Stimulated activated CD4-positive, alpha-beta T cell treated with anti-CD3 and anti-CD28 coated beads, Interleukin-2, amount 100 ng/mL, for 48 hours (primary cell): ENCODE measurements at regions not wholly inside any gene's neighbourhood (a gene's known extent, or its start where the extent isn't known, plus 50 kb on each side); places are given as distances from the start of the nearest gene placed in this dataset.

Experiments
- DNase-seq, 2 donors: peaks; one replicate each; pipeline ENCODE4 v3.0.0-alpha.2; 2020

DNA sequence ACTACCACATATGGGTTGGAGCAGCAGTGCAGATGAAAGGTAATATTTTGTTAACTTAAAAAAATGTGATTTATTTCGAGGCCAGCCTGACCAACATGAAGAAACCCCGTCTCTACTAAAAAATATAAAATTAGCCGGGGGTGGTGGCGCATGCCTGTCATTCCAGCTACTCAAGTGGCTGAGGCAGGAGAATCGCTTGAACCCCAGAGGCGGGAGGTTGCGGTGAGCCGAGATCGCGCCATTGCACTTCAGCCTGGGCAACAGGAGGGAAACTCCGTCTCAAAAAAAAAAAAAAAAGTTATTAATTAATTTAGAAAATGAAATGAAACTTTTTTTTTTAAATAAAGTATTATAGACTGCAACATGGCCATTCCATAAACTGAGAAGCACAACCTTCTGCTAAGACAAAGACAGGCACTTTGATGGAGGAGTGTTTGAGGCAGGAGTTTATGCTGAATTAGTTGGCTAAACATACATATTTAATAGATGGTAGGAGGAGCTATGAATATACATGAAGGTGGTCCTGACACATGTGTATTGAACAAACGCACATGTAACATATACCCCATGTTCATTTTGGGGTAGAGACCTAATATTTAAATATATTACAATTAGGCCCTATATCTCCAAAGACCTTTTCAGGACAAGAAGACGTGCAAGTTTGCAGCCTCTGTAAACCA, 1485.3 kb upstream of the MIR17HG start:
- DNase-seq, result no peak

DNA sequence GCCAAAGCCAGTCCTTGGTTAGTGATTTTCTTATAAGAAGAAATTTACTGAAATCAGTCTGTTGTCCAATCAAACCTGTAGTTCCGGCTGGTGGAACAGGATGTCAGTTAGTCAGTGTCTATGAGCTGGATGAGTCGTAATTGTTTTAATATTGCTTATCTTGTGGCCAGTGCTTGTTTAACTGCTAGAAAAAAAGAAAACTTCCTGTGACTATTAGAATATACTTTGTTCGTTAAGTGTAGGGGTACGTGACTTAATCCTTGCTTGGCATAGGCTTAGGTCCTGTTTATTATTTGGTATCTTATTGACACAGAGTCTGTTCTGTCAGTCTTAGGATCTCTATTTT, 1484.8 kb upstream of the MIR17HG start:
- DNase-seq, result no peak

DNA sequence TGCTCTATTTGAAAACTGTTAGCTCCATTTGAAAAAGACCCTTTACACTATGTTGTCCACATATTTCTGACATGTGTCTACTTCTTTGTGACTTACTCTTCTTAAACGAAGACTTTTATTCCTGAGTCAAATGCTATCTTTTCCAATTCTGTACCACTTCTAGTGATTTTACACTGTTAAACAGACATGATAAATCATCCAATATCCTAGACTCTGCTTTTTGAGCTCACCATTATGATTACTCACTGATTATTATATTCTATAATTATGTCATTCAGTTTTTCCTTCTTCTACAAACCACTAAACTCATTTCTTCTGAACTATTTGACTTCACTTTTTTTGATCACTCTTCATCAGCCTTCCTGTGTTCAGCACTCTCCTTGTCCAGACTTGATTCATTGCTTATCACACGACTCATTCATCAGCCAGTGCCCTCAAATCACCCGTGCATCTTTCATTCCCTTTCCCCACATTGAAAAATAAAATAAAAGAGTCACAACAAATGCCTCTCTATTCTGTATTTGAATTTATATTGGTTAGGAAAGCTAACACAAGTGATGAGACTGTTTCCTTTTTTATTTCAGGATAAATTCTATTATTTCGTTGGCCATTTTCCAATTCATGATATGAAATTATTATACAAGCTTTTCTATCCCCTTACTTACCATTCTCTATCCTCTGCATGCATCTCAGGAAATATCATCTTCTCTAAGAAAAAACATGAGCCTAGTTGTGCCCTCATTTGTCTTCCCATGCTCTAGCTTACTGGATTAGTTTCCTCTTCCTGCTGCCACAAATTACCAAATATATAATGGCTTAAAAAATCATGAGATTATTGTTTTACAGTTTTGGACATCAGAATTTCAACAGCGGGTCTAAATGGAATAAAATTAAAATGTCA, 1482.1 kb upstream of the MIR17HG start:
- DNase-seq, result no peak

DNA sequence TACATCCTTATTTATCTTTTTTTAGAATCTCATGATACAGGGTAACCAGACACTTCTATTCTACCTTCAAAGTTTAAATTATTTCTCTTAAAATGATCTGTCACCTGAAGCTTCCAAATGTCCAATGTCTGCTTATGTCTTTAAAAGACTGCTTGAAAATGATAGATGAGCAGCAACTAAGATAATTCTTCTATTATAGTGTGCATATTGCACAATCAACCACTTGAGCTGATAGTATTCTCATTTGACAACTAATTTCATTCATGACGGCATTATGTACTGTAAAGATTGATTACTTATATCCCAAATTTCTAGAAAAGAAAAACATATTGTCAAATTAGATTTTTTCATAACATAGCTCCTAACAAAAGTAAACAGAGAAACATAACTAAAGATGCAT, 1478.2 kb upstream of the MIR17HG start:
- DNase-seq, result no peak

DNA sequence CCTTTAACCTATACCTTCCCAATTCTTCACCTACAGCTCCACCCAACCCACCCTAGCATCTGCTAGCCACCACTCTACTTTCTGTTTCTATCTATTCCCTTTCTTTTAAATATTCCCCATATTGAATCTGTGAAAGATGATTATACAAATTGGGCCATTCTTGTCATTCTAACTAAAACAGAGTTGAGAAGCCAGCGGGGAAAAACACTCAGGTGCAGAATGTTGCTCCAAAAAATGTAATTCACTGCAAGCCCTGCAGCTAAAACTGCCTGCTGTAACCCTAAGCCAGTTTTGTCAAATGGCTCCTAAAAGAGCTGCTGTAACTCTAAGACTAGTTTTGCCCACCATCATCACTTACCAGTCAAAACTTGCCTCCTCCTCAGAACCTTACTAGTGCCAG, 1468.6 kb upstream of the MIR17HG start:
- DNase-seq, result no peak

DNA sequence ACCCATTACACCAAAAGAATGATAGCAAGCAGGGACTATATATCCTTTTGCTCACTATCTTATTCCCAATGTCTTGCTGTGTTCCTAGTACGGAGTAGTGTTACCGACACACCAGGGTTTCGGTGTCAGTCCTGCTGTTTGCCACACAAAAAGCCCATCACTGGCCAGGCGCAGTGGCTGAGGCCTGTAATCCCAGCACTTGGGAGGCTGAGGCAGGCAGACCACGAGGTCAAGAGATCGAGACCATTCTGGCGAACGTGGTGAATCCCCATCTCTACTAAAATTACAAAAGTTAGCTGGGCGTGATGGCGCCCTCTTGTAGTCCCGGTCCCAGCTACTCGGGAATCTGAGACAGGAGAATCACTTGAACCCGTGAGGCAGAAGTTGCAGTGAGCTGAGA, 1467.3 kb upstream of the MIR17HG start:
- no peak for DNase-seq

DNA sequence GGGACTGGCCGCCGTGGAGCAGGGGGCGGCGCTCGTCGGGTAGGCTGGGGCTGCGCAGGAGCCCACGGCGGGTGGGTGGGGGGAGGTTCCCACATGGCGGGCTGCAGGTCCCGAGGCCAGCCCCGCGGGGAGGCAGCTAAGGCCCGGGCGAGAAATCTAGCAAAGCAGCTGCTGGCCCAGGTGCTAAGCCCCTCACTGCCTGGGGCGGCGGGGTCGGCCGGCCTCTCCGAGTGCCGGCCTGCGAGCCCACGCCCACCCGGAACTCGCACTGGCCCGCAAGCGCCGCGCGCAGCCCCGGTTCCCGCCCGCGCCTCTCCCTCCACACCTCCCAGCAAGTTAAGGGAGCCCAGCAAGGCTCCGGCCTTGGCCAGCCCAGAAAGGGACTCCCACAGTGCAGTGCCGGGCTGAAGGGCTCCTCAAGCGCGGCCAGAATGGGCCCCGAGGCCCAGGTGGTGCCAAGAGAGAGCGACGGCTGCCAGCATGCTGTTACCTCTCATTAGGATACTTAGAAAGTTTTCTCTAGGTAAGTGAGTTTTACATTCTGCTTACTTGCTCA, 1463.5 kb upstream of the MIR17HG start:
- DNase-seq, result no peak

DNA sequence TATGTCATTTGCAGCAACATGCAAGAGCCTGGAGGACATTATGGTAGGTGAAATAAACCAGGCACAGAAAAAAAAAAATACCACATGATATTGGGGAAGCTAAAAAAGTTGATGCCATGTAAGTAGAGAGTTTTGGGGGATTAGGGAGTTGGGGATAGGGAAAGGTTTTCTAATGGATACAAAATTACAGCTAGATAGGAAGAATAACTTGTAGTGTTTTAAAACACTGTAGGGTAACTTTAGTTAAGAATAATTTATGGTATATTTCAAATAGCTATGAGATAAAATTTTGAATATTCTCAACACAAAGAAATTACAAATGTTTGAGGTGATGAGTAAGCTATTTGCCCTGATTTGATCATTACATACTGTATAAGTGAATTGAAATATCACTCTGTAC, 1456.7 kb upstream of the MIR17HG start:
- DNase-seq, result no peak

DNA sequence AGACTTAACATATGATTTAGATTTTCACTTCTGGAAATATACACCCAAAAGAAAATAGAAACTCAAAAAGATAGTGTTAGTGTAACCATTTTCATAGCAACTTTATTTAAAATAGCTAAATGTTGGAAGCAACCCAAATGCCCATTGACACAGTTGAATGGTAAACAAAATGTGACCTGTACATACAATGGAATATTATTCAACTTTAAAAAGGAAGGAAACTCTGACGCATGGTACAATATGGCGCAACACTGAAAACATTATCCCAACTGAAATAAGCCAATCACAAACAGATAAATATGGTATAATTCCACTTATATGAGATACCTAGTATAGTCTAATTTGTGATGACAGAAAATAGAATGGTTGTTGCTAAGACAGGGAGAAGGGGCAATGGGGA, 1456.1 kb upstream of the MIR17HG start:
- DNase-seq, result no peak

DNA sequence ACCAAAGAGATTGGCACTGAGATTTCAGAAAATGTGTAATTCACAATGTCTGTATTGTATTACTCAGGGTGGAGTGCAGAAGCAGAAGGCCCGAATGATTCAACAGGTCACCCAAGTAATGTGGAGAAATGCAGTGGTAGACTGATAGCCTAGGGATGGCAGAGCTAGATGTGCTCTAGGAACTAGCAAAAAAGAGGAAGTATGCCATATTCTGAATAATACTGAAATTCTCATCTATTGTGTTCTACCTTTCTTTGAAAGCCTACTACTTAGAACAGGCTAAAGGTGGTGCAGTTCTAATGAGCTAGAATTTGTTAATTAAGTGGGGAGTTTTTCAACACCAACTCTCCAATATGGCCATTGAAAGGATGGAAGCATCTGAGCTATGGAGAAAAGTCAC, 1449.8 kb upstream of the MIR17HG start:
- no peak for DNase-seq

DNA sequence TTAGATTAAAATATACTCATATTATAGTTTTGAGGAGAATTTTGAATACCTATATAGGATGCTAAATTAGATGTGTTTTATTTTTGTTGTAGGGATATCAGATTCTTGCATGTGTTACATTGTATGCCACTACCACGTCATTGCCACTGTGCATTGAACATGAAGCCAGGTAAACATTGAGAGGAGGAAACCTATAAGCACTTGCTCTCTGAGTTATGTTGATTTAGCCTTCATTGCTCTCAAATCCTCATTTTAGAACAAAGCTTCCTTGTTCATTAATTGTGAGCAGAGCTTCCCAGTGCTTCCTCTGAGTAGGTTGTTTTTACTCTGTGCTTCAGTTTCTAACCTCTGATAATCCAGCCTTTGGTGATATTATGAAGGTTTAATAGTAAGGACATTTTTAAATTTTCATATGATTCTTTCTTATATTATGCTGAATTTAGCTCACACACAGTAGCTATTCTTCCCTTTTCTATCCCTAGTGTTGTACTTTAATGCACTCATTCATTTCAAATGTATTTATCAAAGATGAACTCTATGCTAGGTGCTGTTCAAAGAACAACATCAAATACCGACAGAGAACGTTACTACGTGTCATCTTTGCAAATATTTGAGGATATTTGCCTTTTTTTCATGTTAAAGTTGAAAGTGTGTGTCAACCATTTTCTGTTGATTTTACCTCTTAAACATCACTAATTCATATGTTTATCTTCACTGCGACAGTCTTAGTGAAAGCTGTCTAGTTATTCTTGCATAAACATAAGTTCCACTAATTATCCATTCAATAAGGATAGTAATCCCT, 1448.0 kb upstream of the MIR17HG start:
- no peak for DNase-seq

DNA sequence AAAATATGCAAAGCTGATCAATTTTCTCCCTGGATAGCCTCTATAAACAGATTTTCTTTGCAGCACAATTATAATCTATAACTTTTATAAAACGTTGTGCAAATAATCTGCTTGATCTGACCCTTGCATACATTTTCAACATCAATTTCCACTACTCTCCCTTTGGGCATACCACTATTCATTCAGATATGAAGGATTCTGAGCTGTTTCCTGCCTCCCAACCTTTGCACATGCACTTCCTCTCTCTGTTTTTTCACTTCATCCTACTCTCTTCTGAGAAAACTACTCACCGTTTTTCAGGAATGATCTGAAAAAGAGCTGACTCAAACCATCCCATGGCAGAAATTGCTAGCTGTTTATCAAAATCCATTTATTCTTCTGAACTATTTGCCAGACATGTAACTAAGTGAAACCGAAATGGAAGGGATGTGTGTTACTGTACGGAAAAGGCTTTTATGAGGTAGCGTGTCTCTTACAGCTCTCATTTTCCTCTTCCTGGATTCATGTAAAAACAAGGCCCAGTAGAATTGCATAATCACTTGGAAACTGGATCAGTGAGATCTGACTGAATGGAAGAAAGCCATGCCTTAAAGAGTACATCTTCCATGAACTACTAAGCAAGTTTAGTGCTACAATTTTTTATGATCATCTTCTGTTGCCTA, 1447.3 kb upstream of the MIR17HG start:
- DNase-seq, result no peak

DNA sequence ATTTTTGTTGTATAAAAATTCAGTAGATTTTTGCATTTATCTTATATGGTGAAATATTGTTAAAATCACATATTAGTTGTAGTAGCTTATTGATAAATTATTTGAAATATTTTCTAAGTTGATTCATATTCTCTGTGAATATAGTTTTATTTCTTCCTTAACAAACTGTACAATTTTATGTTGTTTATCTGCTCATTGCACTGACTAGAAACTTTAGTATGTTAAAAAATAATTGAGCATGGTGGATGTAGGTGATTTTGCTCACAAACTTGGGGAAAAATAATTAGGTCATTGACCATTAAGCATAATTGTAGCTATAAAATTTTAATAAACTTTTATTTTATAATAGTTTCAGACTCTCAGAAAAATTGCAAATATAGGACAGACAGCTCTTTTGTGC, 1445.3 kb upstream of the MIR17HG start:
- no peak for DNase-seq

DNA sequence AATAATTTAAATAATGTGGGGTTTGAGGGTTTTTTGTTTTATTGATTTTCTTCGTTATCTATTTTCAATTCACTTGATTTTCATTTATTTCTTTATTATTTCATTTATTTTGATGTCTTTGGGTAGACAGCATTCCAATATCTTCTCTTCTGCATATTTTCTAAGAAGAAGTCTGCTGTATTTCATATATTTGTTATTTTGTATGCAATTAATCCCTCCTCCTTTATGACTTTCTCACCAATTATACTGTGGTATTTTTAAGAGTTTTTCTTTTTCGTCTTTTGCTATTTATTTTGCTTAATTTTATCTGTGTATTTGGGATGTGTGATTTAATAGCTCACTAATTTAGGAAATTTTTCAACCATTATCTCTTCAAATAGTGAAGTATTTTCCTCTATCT, 1444.4 kb upstream of the MIR17HG start:
- no peak for DNase-seq

DNA sequence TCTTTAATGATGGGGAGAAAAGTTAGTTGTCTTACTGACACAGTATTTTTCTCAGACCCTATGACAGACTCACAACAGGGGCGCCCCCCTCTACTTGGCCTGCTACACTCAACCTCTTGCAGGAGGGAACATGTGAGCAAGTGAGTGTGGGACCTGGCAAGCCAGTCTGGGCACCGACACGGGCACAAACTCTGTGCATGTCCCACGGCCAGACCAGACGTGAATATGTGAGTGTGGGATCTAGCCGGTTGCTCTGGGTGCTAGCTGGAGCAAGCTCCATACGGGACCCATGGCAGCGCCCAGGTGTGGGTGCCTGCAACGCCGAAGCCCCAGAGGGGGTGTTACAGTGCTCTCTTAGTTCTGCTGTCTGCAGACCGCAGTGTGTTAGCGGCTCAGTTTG, 1437.3 kb upstream of the MIR17HG start:
- no peak for DNase-seq

DNA sequence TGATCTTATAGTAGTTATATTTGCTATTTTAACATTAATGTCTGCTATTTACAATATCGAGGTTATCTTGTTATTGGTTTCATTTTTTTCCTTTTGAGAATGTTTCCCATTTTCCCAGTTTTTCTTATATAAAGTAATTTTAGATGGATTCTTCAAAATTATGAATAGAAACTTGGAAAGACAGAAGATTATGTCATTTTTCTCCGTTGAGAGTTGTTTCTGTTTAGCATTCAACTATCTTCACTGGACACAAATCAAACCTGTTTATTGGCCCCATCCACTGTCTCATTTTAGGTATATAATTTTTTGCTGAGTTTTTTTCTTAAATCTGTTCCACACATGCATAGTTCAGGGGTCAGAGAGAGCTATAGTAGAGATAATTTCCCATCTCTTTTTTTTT, 1430.9 kb upstream of the MIR17HG start:
- no peak for DNase-seq

DNA sequence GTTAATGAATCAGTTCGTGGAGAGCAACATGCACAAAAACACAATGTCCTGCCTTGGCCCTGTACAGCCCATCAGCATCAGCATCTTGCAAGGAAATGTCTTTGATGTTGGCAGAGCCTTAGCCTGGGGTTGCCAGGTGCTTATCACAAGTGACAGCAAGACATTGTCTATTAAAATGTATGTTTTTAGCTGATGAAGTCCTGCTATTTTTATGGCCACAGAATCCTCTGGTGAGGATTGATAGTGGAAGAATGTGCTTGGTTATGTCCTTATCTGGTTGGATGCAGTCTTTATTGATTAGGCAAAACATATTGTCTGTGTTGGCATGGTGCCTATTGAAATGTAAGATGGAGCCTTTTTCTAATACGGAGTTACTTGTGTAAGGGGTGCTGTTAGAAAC, 1427.0 kb upstream of the MIR17HG start:
- DNase-seq, result no peak

DNA sequence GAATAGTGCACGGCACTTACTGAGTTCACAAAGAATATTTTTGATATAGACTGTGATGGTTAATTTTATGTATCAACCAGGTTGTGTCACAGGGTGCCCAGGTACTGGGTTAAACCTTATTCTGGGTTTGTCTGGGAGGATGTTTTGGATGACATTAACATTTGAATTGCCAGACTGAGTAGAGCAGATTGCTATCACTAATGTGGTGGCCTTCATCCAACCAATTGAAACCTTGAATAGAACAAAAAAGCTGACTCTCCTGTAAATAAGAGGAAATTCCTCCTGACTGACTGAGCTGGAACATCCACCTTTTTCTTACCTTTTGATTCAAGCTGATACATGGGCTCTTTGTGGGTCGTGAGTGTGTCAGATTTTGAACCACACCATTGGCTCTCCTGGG, 1424.4 kb upstream of the MIR17HG start:
- no peak for DNase-seq

DNA sequence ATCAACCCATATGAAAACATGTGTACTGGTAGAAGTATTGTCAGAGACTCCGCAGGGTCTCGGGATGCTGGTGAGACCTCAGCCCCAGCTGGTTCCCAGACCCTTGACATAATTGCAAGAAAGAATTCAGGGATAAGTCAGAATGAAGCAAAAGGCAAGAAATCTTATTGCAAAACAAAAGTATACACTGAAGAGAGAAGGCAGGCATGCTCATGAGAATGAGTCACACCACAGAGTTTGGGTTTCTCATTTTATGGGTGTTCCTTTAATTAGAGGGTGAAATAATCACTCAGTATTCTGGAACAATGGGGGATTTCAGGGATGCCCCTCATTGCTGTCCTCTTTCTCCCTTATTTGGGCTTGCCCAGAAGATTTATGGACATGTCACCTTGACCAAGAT, 1423.8 kb upstream of the MIR17HG start:
- no peak for DNase-seq

DNA sequence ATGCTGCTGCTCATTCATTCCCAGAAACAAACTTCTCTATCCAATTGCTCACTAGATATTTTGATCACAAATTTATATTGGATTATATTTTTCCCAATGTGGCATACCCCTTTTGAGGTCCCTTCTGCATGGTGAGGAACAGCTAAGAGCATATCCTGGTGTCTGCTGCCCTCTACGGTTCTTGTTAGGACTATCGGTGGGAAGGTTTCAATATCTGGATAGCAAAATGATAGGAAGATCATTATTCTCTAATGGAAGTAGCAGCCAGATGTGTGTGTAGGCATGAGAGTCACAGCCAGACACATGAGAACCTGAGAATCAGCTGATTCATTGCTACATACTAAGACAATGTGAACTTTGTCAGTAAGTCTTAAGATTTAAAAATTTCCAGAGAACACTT, 1422.4 kb upstream of the MIR17HG start:
- no peak for DNase-seq

DNA sequence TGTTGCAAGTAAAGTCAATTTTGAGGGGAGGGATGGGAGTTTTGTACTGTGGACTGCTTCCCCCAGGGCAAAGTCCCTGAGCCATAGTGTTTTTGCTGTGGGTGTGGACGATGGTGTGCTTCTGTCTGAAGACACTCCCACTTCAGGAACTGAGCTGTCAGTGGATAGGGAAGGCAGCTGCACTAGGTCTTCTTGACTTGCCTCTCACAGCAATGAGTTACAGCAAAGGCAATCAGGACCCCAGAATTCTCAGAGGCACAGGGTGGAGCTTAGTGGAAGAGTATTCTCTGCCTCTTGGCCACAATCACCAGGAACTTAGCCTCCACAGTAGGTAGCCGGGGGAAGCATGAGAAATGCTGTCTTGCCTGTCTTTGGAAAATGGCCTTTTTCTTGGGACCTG, 1416.6 kb upstream of the MIR17HG start:
- no peak for DNase-seq

DNA sequence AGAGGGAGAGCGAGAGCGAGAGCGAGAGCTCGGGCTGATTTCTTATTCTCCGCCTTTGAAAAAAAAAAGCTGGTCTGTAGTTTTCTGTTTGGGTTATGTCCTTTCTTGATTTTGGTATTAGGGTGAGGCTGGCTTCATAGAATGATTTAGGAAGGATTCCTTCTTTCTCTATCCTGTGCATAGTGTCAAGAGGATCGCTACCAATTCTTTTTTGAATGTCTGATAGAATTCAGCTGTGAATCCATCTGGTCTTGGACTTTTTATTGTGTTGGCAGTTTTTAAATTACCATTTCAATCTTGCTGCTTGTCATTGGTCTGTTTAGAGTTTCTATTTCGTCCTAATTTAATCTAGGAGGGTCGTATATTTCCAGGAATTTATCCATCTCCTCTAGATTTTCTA, 1414.6 kb upstream of the MIR17HG start:
- DNase-seq, result no peak

DNA sequence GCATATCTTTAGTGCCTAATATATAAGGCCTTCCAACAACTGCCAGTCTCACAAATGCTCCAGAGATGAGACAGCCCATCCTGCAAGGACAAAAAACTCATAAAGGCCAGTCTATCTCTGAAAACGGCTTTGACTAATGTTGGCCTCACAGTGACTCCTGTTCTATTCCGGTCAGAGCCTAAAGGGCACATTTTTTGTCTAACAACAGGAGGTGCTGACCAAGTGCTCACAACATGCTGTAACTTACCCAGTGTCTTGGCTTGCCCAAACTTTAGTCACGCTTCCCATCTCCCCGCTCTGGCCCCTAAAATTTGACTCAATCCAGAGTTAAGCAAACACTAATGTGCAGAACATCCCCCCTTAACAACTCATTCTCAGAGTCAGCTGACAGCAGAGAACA, 1411.2 kb upstream of the MIR17HG start:
- no peak for DNase-seq
